SH-SY5Y (cell line): ENCODE measurements at regions not wholly inside any gene's neighbourhood (a gene's known extent, or its start where the extent isn't known, plus 50 kb on each side); places are given as distances from the start of the nearest gene placed in this dataset.

ENCODE experiments used
- GATA2 ChIP-seq: IDR thresholded peaks from 2 replicates; pipeline ENCODE4 v1.6.1; 2011; ENCODE audit warnings: mild to moderate bottlenecking, low read depth, low read length
- GATA3 ChIP-seq: IDR thresholded peaks from 2 replicates; pipeline ENCODE4 v1.6.1; 2011; ENCODE audit warnings: low read depth, mild to moderate bottlenecking, low read length, moderate library complexity

- TF ChIP-seq GATA2 (no peak), GATA3 (no peak)
Measured at GRCh38 chr4:149910604-149911350, 95.1 kb upstream of the IQCM start.

DNA sequence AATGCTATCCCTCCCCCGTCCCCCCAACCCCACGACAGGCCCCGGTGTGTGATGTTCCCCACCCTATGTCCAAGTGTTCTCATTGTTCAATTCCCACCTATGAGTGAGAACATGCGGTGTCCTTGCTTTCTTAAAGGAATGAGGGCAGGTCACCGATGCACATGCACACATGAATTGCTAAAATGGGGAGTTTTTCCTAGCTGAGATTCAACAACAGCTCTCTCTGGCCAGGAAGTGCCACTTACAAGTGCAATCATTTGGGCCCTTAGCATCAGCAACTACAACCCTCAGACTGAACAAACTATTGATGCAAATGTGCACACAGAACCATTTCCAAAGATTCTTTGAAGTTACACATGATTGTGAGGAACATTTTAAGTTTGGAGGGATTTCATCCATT, 95.7 kb upstream of the IQCM start:
- no peak for TF ChIP-seq GATA2
- TF ChIP-seq GATA3, result no peak

DNA sequence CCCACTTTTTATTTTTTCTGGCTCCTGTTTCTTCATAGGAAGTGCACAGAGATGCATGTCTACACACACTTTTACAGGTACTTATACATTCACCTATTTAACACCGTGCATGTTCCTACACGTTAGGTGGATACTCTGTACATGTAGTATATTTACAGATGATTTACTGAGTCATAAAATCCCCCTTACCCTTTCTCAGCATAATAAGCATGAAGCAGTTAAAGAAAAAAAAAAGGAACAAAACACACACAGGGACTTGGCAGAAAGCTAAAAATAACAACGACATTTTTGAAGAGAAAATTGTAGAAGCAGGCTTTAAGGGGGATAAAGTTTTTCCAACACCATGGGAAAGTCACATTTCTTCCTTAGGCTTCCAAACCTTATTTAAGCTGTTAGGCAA, 96.4 kb upstream of the IQCM start:
- TF ChIP-seq GATA3 (no peak), GATA2 (no peak)

- TF ChIP-seq GATA3, result no peak
- TF ChIP-seq GATA2, result 0 out of 2 replicates have a peak, but pooled peaks have one; percentile 46
Measured at GRCh38 chr4:149914119-149915115, 98.8 kb upstream of the IQCM start.

DNA sequence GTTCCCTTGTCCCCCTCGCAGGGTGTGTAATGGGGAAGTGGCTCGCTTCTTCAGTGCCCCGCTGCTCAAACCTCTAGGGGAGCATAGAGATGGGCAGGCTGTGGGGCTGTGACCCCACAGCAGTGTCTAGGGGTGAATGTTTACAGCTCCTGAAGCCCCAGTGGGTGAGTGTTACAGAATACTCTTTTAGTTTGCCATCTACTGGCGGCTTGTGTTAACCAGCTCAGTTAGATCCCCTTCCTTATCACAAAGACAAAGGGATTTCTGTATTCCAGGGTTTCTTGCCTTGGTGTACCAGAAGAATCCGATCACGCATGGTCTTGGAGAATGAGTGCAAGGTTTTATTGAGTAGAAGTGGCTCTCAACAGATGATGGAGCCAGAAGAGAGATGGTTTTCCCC, 108.1 kb upstream of the IQCM start:
- TF ChIP-seq GATA3 (no peak), GATA2 (no peak)

DNA sequence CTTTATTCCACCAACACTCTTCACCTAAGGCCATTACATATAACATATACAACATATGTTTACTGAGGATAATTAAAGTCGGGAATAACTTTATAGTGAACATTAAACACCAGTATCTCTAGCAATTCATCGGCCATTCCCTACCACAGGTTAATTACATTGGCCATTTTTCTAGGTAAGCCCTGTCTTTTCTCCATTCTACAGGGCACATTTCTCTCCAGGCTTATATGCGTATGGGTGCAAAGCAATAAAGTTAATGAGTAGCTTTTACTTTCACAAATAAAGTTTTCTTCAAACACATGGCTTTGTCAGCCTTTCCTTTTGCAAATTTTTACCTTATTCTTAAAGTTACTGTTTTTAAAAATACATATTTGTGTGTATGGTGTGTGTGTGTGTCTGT, 111.9 kb upstream of the IQCM start:
- no peak for TF ChIP-seq GATA3
- no peak for TF ChIP-seq GATA2

GRCh38 chr4:149928507-149928906, 112.9 kb upstream of the IQCM start:
- TF ChIP-seq GATA3, result no peak
- no peak for TF ChIP-seq GATA2

DNA sequence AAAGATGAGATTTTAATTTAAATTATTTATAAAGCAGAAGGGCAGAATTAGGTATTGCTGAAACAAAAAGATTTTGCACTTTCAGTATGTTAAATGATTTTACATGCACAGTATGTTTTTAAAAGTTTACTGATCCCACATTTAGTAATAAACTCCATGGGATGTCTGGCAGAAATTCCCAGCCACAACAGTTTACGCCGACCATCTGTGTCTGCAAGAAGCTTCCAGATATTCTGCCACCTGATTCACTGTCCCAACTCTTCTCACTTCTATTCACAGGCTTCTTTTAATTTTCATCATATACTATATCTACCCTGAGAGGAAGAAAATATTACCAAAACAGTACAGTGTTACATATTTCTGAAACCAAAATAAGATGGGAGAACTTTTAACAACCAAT, 115.8 kb upstream of the IQCM start:
- TF ChIP-seq GATA2, result no peak
- TF ChIP-seq GATA3, result no peak

- TF ChIP-seq GATA2 (no peak), GATA3 (no peak)
Measured at GRCh38 chr4:149932188-149932587, 116.5 kb upstream of the IQCM start.

DNA sequence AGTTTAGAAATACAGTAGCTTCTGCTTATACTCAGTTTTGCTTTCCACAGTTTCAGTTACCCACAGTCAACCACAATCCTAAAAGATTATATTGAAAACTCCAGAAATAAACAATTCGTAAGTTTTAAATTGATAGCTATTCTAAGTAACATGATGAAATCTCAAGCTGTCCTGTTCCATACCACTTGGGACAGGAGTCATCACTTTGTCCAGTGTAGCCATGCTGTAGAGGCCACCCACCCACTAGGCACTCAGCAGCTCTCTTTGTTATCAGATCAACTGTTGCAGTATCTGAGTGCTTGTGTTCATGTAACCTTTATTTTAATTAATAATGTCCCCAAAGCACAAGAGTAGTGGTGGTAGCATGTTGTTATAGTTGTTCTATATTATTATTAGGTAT, 117.5 kb upstream of the IQCM start:
- TF ChIP-seq GATA3 (no peak), GATA2 (no peak)

DNA sequence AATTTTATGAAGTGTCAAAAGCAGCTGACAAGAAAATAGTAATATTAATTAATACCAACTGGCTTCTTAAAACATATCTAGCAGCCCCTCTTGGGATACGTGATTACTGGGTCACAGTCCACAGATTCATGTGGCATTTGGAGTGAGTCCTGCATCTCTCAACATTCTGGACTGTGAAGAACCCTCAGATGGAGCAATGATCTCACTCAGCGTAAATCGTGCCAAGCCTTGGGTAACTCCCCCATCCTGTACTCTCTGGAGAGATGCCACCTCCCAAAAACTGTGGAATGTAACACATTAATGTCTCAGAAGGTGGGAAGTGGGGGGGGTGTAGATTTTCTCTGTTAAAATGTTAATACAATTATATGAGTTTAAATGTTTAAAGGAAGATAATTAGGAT, 118.2 kb upstream of the IQCM start:
- no peak for TF ChIP-seq GATA3
- no peak for TF ChIP-seq GATA2

GRCh38 chr4:149949381-149949780, 128.9 kb upstream of the DCLK2 start:
- TF ChIP-seq GATA2 (no peak), GATA3 (no peak)

- TF ChIP-seq GATA3 (no peak), GATA2 (no peak)
Measured at GRCh38 chr4:149951152-149951900, 126.9 kb upstream of the DCLK2 start.

- peak; percentile 44; the same call in 1 of the 2 replicates for TF ChIP-seq GATA3
- TF ChIP-seq GATA2, result no peak; the same call in 1 of the 2 replicates
Measured at GRCh38 chr4:149952101-149952500, 126.1 kb upstream of the DCLK2 start.

- no peak for TF ChIP-seq GATA3
- TF ChIP-seq GATA2, result no peak
Measured at GRCh38 chr4:149952716-149953115, 125.5 kb upstream of the DCLK2 start.
